ENCODE measurements at regions not wholly inside any gene's neighbourhood (a gene's known extent, or its start where the extent isn't known, plus 50 kb on each side); places are given as distances from the start of the nearest gene placed in this dataset.

DNA sequence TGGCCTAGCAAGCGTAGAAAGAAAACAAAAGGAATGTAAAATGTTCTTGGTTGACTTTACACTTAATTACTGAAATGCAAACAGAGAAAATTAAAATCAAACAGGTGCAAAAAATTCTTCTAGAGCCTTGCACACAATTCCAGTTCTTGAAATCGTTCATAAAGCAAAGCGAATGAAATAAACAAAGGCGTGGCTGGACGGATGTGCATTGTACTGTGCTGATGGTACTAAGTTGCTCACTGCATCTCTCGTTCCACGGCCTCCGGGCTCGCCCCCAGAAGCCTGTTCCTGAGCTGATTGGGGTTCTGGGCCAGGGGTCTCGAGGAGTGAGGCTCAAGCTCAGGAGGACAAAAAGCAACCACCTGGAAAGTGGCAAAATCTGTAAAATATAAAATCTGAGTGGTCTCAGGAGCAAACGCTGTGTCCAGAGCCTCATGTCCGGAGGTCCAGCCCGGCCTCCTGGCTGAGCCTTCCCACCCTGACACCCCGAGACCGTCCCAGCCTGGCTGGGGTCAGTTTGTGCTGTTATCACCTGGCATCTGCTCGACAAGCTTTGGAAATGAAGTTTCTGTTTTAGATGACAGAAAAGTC, 71.3 kb downstream of the TTLL2 start:
- TF ChIP-seq, protein P1, sequence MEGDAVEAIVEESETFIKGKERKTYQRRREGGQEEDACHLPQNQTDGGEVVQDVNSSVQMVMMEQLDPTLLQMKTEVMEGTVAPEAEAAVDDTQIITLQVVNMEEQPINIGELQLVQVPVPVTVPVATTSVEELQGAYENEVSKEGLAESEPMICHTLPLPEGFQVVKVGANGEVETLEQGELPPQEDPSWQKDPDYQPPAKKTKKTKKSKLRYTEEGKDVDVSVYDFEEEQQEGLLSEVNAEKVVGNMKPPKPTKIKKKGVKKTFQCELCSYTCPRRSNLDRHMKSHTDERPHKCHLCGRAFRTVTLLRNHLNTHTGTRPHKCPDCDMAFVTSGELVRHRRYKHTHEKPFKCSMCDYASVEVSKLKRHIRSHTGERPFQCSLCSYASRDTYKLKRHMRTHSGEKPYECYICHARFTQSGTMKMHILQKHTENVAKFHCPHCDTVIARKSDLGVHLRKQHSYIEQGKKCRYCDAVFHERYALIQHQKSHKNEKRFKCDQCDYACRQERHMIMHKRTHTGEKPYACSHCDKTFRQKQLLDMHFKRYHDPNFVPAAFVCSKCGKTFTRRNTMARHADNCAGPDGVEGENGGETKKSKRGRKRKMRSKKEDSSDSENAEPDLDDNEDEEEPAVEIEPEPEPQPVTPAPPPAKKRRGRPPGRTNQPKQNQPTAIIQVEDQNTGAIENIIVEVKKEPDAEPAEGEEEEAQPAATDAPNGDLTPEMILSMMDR (conservative IDR thresholded peaks at IDR 0.05): no peak
- TF ChIP-seq ZFX (IDR thresholded peaks at IDR 0.05): no peak

All from C4-2B (cell line).